H4 (cell line): ENCODE measurements at regions not wholly inside any gene's neighbourhood (a gene's known extent, or its start where the extent isn't known, plus 50 kb on each side); places are given as distances from the start of the nearest gene placed in this dataset.
"Not testable (repeated sequence)": the region's sequence is repeated elsewhere in the genome, so short reads cannot be mapped to it uniquely, and the experiment has no call there.

Experiments
- DNase-seq: peaks from one replicate; pipeline ENCODE4 v3.0.0-alpha.2; 2015; ENCODE audit warnings: low spot score

DNA sequence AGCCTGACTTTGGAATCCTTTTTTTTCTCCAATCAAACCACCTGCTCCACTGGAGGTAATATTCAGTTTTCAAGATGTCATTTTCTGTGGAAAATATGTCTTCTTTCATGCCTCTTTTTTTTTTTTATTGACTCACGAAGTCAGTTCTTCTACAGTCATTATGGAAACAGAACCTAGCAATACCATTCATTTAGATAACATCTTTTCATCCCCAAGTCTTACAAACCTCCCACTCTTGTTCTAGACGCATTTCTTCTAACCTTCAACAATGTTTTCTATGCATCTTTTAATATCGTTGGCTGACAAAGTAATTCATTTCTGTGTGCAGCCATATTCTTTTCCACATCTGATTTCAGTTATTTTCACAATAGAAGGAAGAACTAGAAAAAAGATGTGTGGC lies 474.3 kb upstream of the CCDC196 start:
- DNase-seq = no peak

DNA sequence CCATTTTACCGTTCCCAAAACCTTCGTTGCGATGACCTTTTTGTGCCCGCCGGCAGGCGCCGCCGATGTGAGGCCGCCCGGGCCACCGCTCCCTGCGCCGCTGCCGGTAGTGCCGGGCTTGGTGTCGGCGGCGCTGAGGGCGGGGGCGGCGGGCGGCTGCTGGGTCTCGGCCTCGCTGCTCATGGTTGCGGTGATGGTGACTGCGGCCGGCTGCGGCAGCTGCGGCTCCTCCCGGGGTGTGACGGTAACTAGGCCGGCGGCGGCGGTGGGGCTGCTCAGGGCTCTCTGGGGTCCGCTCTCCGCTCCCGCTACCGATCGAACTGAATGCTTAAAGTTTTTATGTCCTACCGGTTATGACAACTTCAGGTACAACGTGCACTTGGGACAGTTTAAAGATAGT lies 472.6 kb upstream of the CCDC196 start:
- DNase-seq = not testable (repeated sequence)

DNA sequence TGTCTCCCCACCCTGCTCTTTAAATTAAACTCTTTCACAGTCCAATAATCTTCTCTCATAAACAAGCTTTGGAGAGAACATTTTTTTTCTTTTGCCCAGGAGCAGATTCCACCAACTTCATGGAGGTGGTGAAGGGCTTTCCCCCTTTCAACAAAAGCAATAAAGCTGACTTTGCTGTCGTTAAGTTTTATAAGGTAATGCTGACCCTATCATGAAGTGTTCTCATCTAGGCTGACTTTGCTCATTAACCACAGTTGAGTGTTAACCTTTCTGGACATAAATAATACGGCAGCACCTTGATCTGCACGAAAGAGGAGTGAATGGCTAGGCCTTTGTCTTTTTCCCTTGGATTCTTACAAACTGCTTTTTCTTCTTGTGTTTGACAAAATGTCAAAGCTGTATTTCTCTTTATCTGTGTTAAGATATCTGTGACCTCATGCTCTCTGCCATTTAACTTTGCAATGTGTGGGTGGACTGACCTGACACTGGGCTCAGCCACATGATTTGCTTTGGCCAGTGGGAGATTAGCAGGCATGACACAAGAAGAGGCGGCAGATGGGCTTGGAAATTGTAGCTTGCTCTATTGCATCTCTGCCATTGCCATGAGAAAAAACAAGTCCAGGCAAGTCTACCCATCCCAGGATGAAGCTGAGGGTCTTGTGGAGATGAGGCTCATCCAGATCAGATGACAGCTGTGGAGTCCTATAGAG lies 470.9 kb upstream of the CCDC196 start:
- DNase-seq = no peak

GRCh38 chr14:66017927-66018326 lies 468.2 kb upstream of the CCDC196 start:
- DNase-seq = no peak

GRCh38 chr14:66022526-66022925 lies 463.6 kb upstream of the CCDC196 start:
- no peak for DNase-seq

GRCh38 chr14:66025779-66026178 lies 460.4 kb upstream of the CCDC196 start:
- no peak for DNase-seq

DNA sequence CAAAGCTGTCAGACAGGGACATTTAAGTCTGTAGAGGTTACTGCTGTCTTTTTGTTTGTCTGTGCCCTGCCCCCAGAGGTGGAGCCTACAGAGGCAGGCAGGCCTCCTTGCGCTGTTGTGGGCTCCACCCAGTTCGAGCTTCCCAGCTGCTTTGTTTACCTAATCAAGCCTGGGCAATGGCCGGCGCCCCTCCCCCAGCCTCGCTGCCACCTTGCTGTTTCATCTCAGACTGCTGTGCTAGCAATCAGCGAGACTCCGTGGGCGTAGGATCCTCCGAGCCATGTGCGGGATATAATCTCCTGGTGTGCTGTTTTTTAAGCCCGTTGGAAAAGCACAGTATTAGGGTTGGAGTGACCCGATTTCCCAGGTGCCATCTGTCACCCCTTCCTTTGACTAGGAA lies 454.2 kb upstream of the CCDC196 start:
- not testable (repeated sequence) for DNase-seq

GRCh38 chr14:66032800-66033199 lies 453.4 kb upstream of the CCDC196 start:
- no peak for DNase-seq

DNA sequence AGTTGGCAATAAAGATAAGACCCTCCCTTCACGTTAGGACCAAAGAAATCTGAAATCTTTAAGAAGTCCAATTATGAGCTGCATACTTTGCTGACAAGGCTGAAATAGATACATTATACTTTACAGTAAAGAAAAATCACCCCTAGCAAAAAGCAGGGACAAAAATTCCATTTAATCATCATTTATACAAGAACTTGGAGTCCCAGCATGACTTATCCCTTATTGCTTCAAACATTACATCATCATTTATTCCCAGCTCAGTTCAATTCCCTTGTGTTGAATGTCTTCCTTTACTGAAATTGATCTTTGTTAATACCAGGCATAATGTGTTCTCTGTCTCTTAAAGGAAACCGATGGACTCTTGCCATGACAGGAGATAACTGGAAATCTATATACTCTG lies 449.6 kb upstream of the CCDC196 start:
- no peak for DNase-seq

- no peak for DNase-seq
These were observed 448.8 kb upstream of the CCDC196 start for GRCh38 chr14:66037361-66037760.

GRCh38 chr14:66038212-66038611 lies 448.0 kb upstream of the CCDC196 start:
- no peak for DNase-seq

GRCh38 chr14:66038618-66039017 lies 447.6 kb upstream of the CCDC196 start:
- peak; percentile 81 for DNase-seq

DNA sequence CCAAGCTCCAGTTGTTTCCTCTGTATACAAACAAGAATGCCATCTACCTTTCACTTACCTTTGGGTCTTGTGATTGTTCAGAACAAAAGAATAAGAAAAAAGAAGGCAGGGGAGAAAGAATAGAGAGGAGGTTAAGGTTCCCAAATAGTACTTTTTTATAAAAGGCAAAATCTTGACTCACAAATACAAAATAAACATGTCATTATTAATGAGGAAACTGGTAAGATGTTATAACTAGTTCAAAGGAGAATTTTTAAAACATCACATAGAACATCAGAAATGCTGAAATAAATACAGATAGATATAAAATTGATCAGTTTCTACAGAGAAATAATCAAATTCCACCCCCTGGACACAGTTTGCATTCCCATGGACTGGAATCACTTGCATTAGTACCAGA lies 446.7 kb upstream of the CCDC196 start:
- no peak for DNase-seq

DNA sequence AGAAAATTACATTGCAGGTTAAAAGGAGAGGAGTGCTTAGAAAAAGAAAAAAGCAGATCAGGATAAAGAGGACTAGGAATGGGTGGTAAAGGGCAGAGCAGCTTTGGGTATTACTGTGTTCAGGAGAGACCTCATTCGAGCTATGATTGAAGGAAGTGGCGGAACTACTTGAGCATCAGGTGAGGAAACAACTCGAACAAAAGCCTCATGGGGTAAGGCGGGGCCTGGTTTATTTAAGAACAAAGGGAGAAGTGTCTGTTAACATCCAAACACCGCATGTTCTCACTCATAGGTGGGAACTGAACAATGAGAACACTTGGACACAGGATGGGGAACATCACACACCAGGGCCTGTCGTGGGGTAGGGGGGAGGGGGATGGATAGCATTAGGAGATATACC lies 444.6 kb upstream of the CCDC196 start:
- no peak for DNase-seq

DNA sequence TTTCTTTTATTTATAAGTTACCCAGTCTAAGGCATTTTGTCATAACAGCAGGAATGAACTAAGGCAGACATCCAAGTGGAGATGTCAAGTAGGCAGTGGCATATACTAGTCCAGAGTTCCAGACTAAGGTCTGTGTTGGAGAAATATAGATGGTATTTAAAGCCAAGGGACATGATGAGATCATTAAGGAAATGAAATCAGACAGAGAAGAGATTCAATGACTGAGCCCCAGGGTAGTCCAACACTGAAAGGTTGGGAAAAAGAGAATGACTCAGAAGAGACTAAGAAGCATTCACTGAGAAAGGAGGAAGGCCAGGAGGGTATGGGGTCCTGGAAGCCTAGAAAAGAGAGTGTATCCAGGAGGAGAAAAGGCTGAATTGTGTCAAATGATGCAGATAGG lies 442.2 kb upstream of the CCDC196 start:
- no peak for DNase-seq

DNA sequence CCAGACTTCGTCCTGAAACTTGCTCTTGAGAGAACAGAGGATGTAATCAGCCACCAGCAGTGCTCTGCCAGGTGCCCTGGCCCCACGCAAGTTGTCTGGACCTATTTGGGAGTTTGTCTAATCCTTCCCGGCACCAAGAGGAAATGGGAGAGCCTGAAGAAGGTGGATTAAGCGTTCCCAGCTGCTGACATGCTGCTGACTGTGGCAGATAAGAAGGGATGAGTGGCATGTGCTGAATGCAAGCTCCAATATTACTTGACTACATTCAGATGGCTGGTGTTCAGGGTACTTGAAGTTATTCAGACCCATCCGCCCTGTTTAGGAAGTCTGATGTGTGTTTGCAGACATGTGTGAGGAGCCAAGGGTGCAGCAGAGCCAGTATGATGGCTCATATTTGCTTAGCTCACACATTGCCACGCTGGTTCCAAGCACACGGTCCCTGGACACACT lies 440.6 kb upstream of the CCDC196 start:
- no peak for DNase-seq

DNA sequence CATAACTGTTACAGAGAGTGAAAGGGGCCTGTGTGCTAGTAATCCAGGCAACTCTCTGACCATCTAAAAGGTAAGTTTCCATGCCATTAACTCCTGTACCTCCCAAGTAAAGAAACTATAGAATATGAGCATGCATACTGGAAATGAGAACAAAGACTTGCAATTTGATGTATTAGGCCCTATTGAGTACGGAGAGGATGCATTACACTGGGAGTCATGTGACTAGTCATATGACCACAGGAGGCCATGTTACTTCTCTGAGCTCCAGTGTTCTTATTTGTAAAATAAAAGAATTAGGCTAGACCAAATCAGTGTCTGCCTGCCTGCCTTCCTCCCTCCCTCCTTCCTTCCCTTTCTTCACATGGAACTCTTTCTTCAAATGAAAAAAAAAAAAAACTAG lies 440.1 kb upstream of the CCDC196 start:
- no peak for DNase-seq

- DNase-seq = no peak
These were observed 439.6 kb upstream of the CCDC196 start for GRCh38 chr14:66046591-66046990.

GRCh38 chr14:66056268-66056907 lies 429.8 kb upstream of the CCDC196 start:
- DNase-seq = no peak

GRCh38 chr14:66056926-66057552 lies 429.1 kb upstream of the CCDC196 start:
- DNase-seq = no peak

DNA sequence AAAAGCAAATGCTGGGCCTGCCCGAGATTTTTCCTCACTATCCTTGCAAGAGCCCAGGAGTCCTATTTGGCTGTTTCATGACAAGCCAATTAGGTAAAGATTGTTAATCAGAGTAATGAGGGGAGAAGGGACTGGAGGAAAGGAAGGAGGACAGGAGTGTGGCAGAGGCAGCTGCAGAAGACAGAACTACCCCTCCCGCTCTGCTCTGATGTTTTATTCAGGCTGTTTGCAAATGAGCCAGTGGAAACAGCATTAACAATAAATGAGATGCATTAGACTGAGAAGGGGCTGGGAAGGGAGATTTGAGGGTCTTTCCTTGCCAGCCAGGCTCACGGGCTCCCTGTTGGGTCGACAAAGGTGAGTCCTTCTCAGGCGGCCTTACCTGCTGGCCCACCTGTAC lies 421.0 kb upstream of the CCDC196 start:
- no peak for DNase-seq

GRCh38 chr14:66066981-66067776 lies 419.0 kb upstream of the CCDC196 start:
- no peak for DNase-seq
